B cell (primary cell): ENCODE measurements at regions not wholly inside any gene's neighbourhood (a gene's known extent, or its start where the extent isn't known, plus 50 kb on each side); places are given as distances from the start of the nearest gene placed in this dataset.

Experiments used
- ATAC-seq: fragments of 200-7000 bp; cut with Tn5 transposase; one replicate; pipeline ENCODE4 v1.10.0; 2021; ENCODE audit warnings: low read depth, mild to moderate bottlenecking, moderate number of reproducible peaks, moderate library complexity
- CTCF ChIA-PET: fragments of 350-600 bp; sonication (Branson Sonifier 250); formaldehyde crosslinking; loops from one replicate; lab custom pipeline; 2021; ENCODE audit warnings: antibody characterized with exemption, inconsistent platforms; lab: Charles Lee
- POLR2A ChIA-PET: fragments of 350-600 bp; sonication (Branson Sonifier 250); formaldehyde crosslinking; loops from one replicate; lab custom pipeline; 2021; ENCODE audit warnings: antibody characterized with exemption; lab: Charles Lee
- DNase-seq: peaks from one replicate; pipeline ENCODE4 v3.0.0; 2013
- H2AFZ ChIP-seq: 2 replicates; pipeline ENCODE4 v1.6.1; 2012; ENCODE audit warnings: mild to moderate bottlenecking, low read depth, low read length; ENCODE audit not compliant: insufficient read depth, poor library complexity, severe bottlenecking
- H3K27ac ChIP-seq, 2 donors: 1 replicate in 1 of 2; 2 replicates in 1 of 2; pipeline ENCODE4 v1.5.1; 2012 to 2013; ENCODE audit warnings: low read length in 2 of 2, mild to moderate bottlenecking in 2 of 2, moderate library complexity in 1 of 2
- H3K27me3 ChIP-seq, 4 experiments: fragments of 200-600 bp in 1 of 4; sonication (generic) in 1 of 4; replicated peaks in 1 of 4; 1 replicate in 2 of 4; 2 replicates in 2 of 4; pipeline versions ENCODE4 v1.6.1 to v1.7.0; 2013 to 2016; ENCODE audit warnings: low read length in 3 of 4, mild to moderate bottlenecking in 2 of 4, mixed read lengths in 1 of 4, moderate library complexity in 1 of 4; ENCODE audit not compliant: insufficient read depth in 4 of 4, control insufficient read depth in 3 of 4; ENCODE audit errors: control extremely low read depth in 1 of 4
- H3K36me3 ChIP-seq, 2 experiments: replicated peaks in 1 of 2; 1 replicate in 1 of 2; 2 replicates in 1 of 2; pipeline versions ENCODE4 v1.6.1 to v1.7.1; 2013; ENCODE audit warnings: low read length in 1 of 2; ENCODE audit not compliant: insufficient read depth in 2 of 2, control insufficient read depth in 1 of 2; ENCODE audit errors: control extremely low read depth in 1 of 2, extremely low read depth in 1 of 2
- H3K4me1 ChIP-seq, 2 donors: fragments of 200-600 bp in 1 of 2; sonication (generic) in 1 of 2; 1 replicate in 1 of 2; 2 replicates in 1 of 2; pipeline versions ENCODE4 v1.5.1 to v1.6.1; 2013 to 2017; ENCODE audit warnings: low read length in 2 of 2; ENCODE audit not compliant: control insufficient read depth in 2 of 2, insufficient read depth in 2 of 2
- H3K4me2 ChIP-seq: replicated peaks from 2 replicates; pipeline ENCODE3; 2012; ENCODE audit warnings: mild to moderate bottlenecking, low read depth, low read length; ENCODE audit not compliant: poor library complexity, severe bottlenecking
- H3K4me3 ChIP-seq, 5 experiments: fragments of 200-600 bp in 1 of 5; sonication (generic) in 1 of 5; 1 replicate in 3 of 5; 2 replicates in 2 of 5; pipeline versions ENCODE4 v1.5.1 to v1.7.0; 2011 to 2016; ENCODE audit warnings: low read length in 4 of 5, mild to moderate bottlenecking in 4 of 5, low read depth in 2 of 5, control low read depth in 1 of 5, moderate library complexity in 1 of 5; ENCODE audit not compliant: insufficient read depth in 1 of 5; ENCODE audit errors: control extremely low read depth in 1 of 5, extremely low read depth in 1 of 5
- H3K79me2 ChIP-seq: fragments of 200-600 bp; sonication (generic); one replicate; pipeline ENCODE4 v1.6.0; 2016; ENCODE audit warnings: low read length; ENCODE audit not compliant: control insufficient read depth, insufficient read depth
- H3K9ac ChIP-seq: fragments of 200-600 bp; sonication (generic); 2 replicates; pipeline ENCODE4 v1.6.1; 2017; ENCODE audit warnings: mild to moderate bottlenecking, low read length, moderate library complexity
- H3K9me3 ChIP-seq, 3 donors: one replicate each; pipeline versions ENCODE4 v1.6.1 to v1.7.1; 2013; ENCODE audit warnings: low read length in 2 of 3; ENCODE audit not compliant: control insufficient read depth in 2 of 3, insufficient read depth in 1 of 3; ENCODE audit errors: control extremely low read depth in 1 of 3
- H4K20me1 ChIP-seq: 2 replicates; pipeline ENCODE4 v1.6.0; 2012; ENCODE audit warnings: mild to moderate bottlenecking, low read length; ENCODE audit not compliant: insufficient read depth, control insufficient read depth, poor library complexity, severe bottlenecking
- H3K27ac Mint-ChIP-seq: one replicate; pipeline ENCODE4 v1.8.0; 2021; ENCODE audit warnings: mixed read lengths
- H3K27me3 Mint-ChIP-seq: one replicate; pipeline ENCODE4 v1.8.0; 2021; ENCODE audit warnings: mixed read lengths
- H3K4me1 Mint-ChIP-seq: one replicate; pipeline ENCODE4 v1.8.0; 2021; ENCODE audit warnings: mixed read lengths
- H3K4me3 Mint-ChIP-seq: one replicate; pipeline ENCODE4 v1.8.0; 2021; ENCODE audit warnings: mixed read lengths
- H3K9me3 Mint-ChIP-seq: one replicate; pipeline ENCODE4 v1.8.0; 2022; ENCODE audit warnings: mixed read lengths; ENCODE audit not compliant: insufficient read depth
- EZH2 ChIP-seq: IDR thresholded peaks from 2 replicates; pipeline ENCODE4 v1.6.1; 2012; ENCODE audit warnings: borderline replicate concordance, low read depth, mild to moderate bottlenecking, moderate library complexity, low read length; ENCODE audit not compliant: insufficient read depth, poor library complexity, severe bottlenecking
- WGBS: methylation state at CpG from one replicate; pipeline ENCODE4 v1.1.5; 2013; ENCODE audit warnings: missing lambda C conversion rate; ENCODE audit not compliant: insufficient coverage; 5-methylcytosine and 5-hydroxymethylcytosine counted together
- intact Hi-C: fragments of 100-400 bp; cut with micrococcal nuclease; formaldehyde crosslinking; loops from one replicate; pipeline ENCODE4 v1.10.0; 2022
- TF ChIP-seq, protein P1 (sequence below): fragments of 200-600 bp; IDR thresholded peaks from one replicate; pipeline ENCODE4 v1.8.0; 2022; ENCODE audit warnings: antibody characterized with exemption, mild to moderate bottlenecking

DNA sequence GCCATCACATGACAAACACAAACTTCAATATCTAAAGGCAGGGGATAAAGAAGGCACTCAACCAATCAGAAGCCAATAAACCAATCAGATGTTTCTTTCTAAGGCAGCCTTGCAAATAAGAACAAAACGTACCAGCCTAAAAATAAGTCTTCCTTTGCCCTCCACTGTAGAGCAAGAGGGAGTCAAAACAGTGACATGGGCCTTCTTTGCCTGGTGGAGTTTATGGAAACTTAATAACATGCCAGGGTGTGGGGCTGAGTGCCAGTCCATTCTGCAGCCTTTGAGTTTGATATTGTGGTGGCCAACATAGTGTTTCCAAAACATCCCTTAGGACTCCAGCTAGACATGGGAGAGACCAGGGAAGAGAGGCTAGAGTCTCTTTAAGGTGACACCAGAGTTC, 126.1 kb upstream of the NECTIN1 start:
- Histone ChIP-seq H3K4me1 (no peaks in the 10 kb centered on the region), H3K9ac (no peak overlapping the region), H3K79me2 (no peaks in the 10 kb centered on the region), H3K4me2 (no peak overlapping the region), H3K36me3 (no peaks in the 10 kb centered on the region), H2AFZ (no peak overlapping the region), H4K20me1 (no peaks in the 10 kb centered on the region), H3K9me3 (no peaks in the 10 kb centered on the region), H3K27ac (no peak overlapping the region), H3K27me3 (peaks cover 0 to 3% (median 0%) of the 10 kb centered on the region in 4 experiments), H3K4me3 (no peak overlapping the region)
- no peaks in the 10 kb centered on the region for H3K4me1 Mint-ChIP-seq
- peaks cover 30% of the 10 kb centered on the region for H3K27me3 Mint-ChIP-seq
- no peaks in the 10 kb centered on the region for H3K9me3 Mint-ChIP-seq
- ChIA-PET POLR2A (no interaction called here), CTCF (no interaction called here)
- H3K4me3 Mint-ChIP-seq: no peak overlapping the region
- DNase-seq (no peak), ATAC-seq (no peak)
- TF ChIP-seq, protein P1, sequence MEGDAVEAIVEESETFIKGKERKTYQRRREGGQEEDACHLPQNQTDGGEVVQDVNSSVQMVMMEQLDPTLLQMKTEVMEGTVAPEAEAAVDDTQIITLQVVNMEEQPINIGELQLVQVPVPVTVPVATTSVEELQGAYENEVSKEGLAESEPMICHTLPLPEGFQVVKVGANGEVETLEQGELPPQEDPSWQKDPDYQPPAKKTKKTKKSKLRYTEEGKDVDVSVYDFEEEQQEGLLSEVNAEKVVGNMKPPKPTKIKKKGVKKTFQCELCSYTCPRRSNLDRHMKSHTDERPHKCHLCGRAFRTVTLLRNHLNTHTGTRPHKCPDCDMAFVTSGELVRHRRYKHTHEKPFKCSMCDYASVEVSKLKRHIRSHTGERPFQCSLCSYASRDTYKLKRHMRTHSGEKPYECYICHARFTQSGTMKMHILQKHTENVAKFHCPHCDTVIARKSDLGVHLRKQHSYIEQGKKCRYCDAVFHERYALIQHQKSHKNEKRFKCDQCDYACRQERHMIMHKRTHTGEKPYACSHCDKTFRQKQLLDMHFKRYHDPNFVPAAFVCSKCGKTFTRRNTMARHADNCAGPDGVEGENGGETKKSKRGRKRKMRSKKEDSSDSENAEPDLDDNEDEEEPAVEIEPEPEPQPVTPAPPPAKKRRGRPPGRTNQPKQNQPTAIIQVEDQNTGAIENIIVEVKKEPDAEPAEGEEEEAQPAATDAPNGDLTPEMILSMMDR: no peak
- TF ChIP-seq EZH2: no peak
- intact Hi-C loops: no loop called here
- no peak overlapping the region for H3K27ac Mint-ChIP-seq
- WGBS: no CpG with 5 or more reads among the region's 1 CpG

DNA sequence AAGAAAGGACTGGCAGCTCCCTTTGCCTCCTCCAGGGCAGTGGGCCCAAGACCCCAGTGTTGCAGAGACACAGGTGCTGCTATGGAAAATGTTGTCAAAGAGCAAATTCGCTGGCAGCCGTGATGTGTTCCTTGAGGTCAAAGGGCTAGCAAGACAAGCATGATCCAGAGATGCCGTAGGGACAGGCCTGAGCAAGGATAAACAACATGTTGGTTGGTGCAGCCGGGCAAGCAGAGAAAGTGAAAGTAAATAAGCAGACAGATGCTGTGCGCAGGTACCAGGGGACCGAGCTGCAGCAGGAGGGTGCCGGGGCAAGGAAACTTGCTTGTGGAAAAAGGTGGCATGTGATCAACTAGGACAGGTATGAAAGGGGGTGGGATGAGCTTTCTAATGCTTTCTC, 125.5 kb upstream of the NECTIN1 start:
- ATAC-seq: no peak
- Histone ChIP-seq H3K36me3 (no peaks in the 10 kb centered on the region), H3K27me3 (peaks cover 0 to 3% (median 0%) of the 10 kb centered on the region in 4 experiments), H3K9me3 (no peaks in the 10 kb centered on the region), H2AFZ (no peak overlapping the region), H3K4me3 (no peak overlapping the region), H3K79me2 (no peaks in the 10 kb centered on the region), H3K27ac (no peak overlapping the region), H4K20me1 (no peaks in the 10 kb centered on the region), H3K4me2 (no peak overlapping the region), H3K4me1 (no peaks in the 10 kb centered on the region), H3K9ac (no peak overlapping the region)
- Mint-ChIP-seq H3K4me1 (no peaks in the 10 kb centered on the region), H3K27me3 (peaks cover 32% of the 10 kb centered on the region), H3K9me3 (no peaks in the 10 kb centered on the region), H3K27ac (no peak overlapping the region), H3K4me3 (no peak overlapping the region)
- intact Hi-C loops: no loop called here
- DNase-seq: no peak
- no peak for TF ChIP-seq EZH2
- TF ChIP-seq, protein P1: no peak
- CTCF ChIA-PET: no interaction called here
- POLR2A ChIA-PET: no interaction called here
- WGBS: 84% methylated on average over 7 of the region's 7 CpGs
